ENCODE measurements at regions not wholly inside any gene's neighbourhood (a gene's known extent, or its start where the extent isn't known, plus 50 kb on each side); places are given as distances from the start of the nearest gene placed in this dataset.

- no peak for DNase-seq
Measured at GRCh38 chr5:155434267-155434666, 420.7 kb downstream of the KIF4B start.

- DNase-seq = no peak
Measured at GRCh38 chr5:155434681-155435080, 421.1 kb downstream of the KIF4B start.

GRCh38 chr5:155441849-155442248 lies 428.3 kb downstream of the KIF4B start:
- no peak for DNase-seq

GRCh38 chr5:155451106-155451505 lies 437.6 kb downstream of the KIF4B start:
- DNase-seq = no peak

- DNase-seq = no peak
Measured at GRCh38 chr5:155455791-155456514, 442.4 kb downstream of the KIF4B start.

GRCh38 chr5:155459889-155460500 lies 446.4 kb downstream of the KIF4B start:
- DNase-seq = no peak

GRCh38 chr5:155460501-155460931 lies 447.0 kb downstream of the KIF4B start:
- DNase-seq = no peak

GRCh38 chr5:155461304-155461703 lies 447.7 kb downstream of the KIF4B start:
- DNase-seq = no peak

- DNase-seq = no peak
Measured at GRCh38 chr5:155466851-155467250, 453.3 kb downstream of the KIF4B start.

- no peak for DNase-seq
Measured at GRCh38 chr5:155471027-155471426, 457.5 kb downstream of the KIF4B start.

- no peak for DNase-seq
Measured at GRCh38 chr5:155472780-155473179, 459.2 kb downstream of the KIF4B start.

- DNase-seq = no peak
Measured at GRCh38 chr5:155475318-155475717, 461.8 kb downstream of the KIF4B start.

- no peak for DNase-seq
Measured at GRCh38 chr5:155480731-155481131, 467.2 kb downstream of the KIF4B start.

- DNase-seq = no peak
Measured at GRCh38 chr5:155481182-155481581, 467.6 kb downstream of the KIF4B start.

- no peak for DNase-seq
Measured at GRCh38 chr5:155482428-155482827, 468.9 kb downstream of the KIF4B start.

- no peak for DNase-seq
Measured at GRCh38 chr5:155485386-155485785, 471.8 kb downstream of the KIF4B start.

- DNase-seq = no peak
Measured at GRCh38 chr5:155489949-155490348, 476.4 kb downstream of the KIF4B start.

- no peak for DNase-seq
Measured at GRCh38 chr5:155492191-155492590, 478.6 kb downstream of the KIF4B start.

- no peak for DNase-seq
Measured at GRCh38 chr5:155504606-155505005, 491.1 kb downstream of the KIF4B start.

GRCh38 chr5:155507363-155507762 lies 493.8 kb downstream of the KIF4B start:
- no peak for DNase-seq

GRCh38 chr5:155508673-155509072 lies 495.1 kb downstream of the KIF4B start:
- no peak for DNase-seq

- no peak for DNase-seq
Measured at GRCh38 chr5:155512329-155512728, 498.8 kb downstream of the KIF4B start.

GRCh38 chr5:155514105-155514563 lies 500.6 kb downstream of the KIF4B start:
- no peak for DNase-seq

GRCh38 chr5:155522540-155522939 lies 509.0 kb downstream of the KIF4B start:
- DNase-seq = no peak

- no peak for DNase-seq
Measured at GRCh38 chr5:155529362-155529761, 515.8 kb downstream of the KIF4B start.
